Right lobe of liver (tissue), 4 donors: ENCODE measurements at regions not wholly inside any gene's neighbourhood (a gene's known extent, or its start where the extent isn't known, plus 50 kb on each side); places are given as distances from the start of the nearest gene placed in this dataset.

Experiments
- CTCF ChIP-seq, 4 donors: fragments of 200-600 bp in 3 of 4; fragments of 450-650 bp in 1 of 4; IDR thresholded peaks; one replicate each; pipeline versions ENCODE4 v1.5.1 to v1.8.0; 2016 to 2022; ENCODE audit warnings: antibody characterized with exemption in 4 of 4, mild to moderate bottlenecking in 2 of 4
- POLR2A ChIP-seq: fragments of 450-650 bp; IDR thresholded peaks from one replicate; pipeline ENCODE4 v1.6.1; 2017; ENCODE audit warnings: antibody characterized with exemption, mild to moderate bottlenecking
- donor health status: DM: no; HTN: no; CAD: no.
- donor health status: DM: no; HTN: no; CAD: no.
- donor health status: DM: no; HTN: yes; CAD: no.

GRCh38 chr11:39917256-39917655 is 1542.2 kb downstream of the LRRC4C start:
- TF ChIP-seq CTCF (IDR thresholded peaks at IDR 0.05) (no peak), POLR2A (no peak)
